Stimulated activated naive CD8-positive, alpha-beta T cell treated with anti-CD3 and anti-CD28 coated beads, Interleukin-15, Interleukin-2, amounts not matched to agents 100 ng/mL and 50 ng/mL, for 24 hours (primary cell): ENCODE measurements at regions not wholly inside any gene's neighbourhood (a gene's known extent, or its start where the extent isn't known, plus 50 kb on each side); places are given as distances from the start of the nearest gene placed in this dataset.

Source experiments
- H3K27ac Mint-ChIP-seq: one replicate; pipeline ENCODE4 v1.8.0; 2021; ENCODE audit warnings: mild to moderate bottlenecking, mixed read lengths
- H3K27me3 Mint-ChIP-seq: one replicate; pipeline ENCODE4 v1.8.0; 2021; ENCODE audit warnings: mixed read lengths
- H3K36me3 Mint-ChIP-seq: one replicate; pipeline ENCODE4 v1.8.0; 2021; ENCODE audit warnings: low read depth, mixed read lengths
- H3K4me1 Mint-ChIP-seq: one replicate; pipeline ENCODE4 v1.8.0; 2021; ENCODE audit warnings: low read depth, mixed read lengths
- H3K4me3 Mint-ChIP-seq: one replicate; pipeline ENCODE4 v1.8.0; 2021; ENCODE audit warnings: mild to moderate bottlenecking, mixed read lengths
- H3K9me3 Mint-ChIP-seq: one replicate; pipeline ENCODE4 v1.8.0; 2021; ENCODE audit warnings: mixed read lengths

- H3K9me3 Mint-ChIP-seq = peaks cover 19% of the 10 kb centered on the region
- H3K36me3 Mint-ChIP-seq = no peaks in the 10 kb centered on the region
- H3K4me1 Mint-ChIP-seq = no peaks in the 10 kb centered on the region
- no peak overlapping the region for H3K27ac Mint-ChIP-seq
- peaks cover 5% of the 10 kb centered on the region for H3K27me3 Mint-ChIP-seq
- no peak overlapping the region for H3K4me3 Mint-ChIP-seq
Observed at GRCh38 chr12:58369576-58369975, 428.2 kb downstream of the ATP23 start.

GRCh38 chr12:58372298-58372697 is 430.9 kb downstream of the ATP23 start:
- no peak overlapping the region for H3K4me3 Mint-ChIP-seq
- H3K27me3 Mint-ChIP-seq = peaks cover 5% of the 10 kb centered on the region
- H3K27ac Mint-ChIP-seq = no peak overlapping the region
- H3K4me1 Mint-ChIP-seq = no peaks in the 10 kb centered on the region
- H3K36me3 Mint-ChIP-seq = no peaks in the 10 kb centered on the region
- peaks cover 19% of the 10 kb centered on the region for H3K9me3 Mint-ChIP-seq

- H3K36me3 Mint-ChIP-seq = no peaks in the 10 kb centered on the region
- H3K9me3 Mint-ChIP-seq = no peaks in the 10 kb centered on the region
- H3K4me1 Mint-ChIP-seq = no peaks in the 10 kb centered on the region
- peaks cover 4% of the 10 kb centered on the region for H3K27me3 Mint-ChIP-seq
- H3K27ac Mint-ChIP-seq = no peak overlapping the region
- H3K4me3 Mint-ChIP-seq = no peak overlapping the region
Observed at GRCh38 chr12:58378028-58378427, 436.7 kb downstream of the ATP23 start.

- no peak overlapping the region for H3K4me3 Mint-ChIP-seq
- no peak overlapping the region for H3K27ac Mint-ChIP-seq
- no peaks in the 10 kb centered on the region for H3K36me3 Mint-ChIP-seq
- H3K4me1 Mint-ChIP-seq = no peaks in the 10 kb centered on the region
- no peaks in the 10 kb centered on the region for H3K9me3 Mint-ChIP-seq
- peaks cover 12% of the 10 kb centered on the region for H3K27me3 Mint-ChIP-seq
Observed at GRCh38 chr12:58381546-58381945, 440.2 kb downstream of the ATP23 start.

GRCh38 chr12:58384196-58384595 is 442.8 kb downstream of the ATP23 start:
- Mint-ChIP-seq H3K4me1 (no peaks in the 10 kb centered on the region), H3K36me3 (no peaks in the 10 kb centered on the region), H3K27ac (no peak overlapping the region), H3K9me3 (no peaks in the 10 kb centered on the region), H3K4me3 (no peak overlapping the region), H3K27me3 (peaks cover 12% of the 10 kb centered on the region)

GRCh38 chr12:58386136-58386535 is 444.8 kb downstream of the ATP23 start:
- H3K27me3 Mint-ChIP-seq = peaks cover 16% of the 10 kb centered on the region
- no peaks in the 10 kb centered on the region for H3K9me3 Mint-ChIP-seq
- H3K4me1 Mint-ChIP-seq = no peaks in the 10 kb centered on the region
- no peaks in the 10 kb centered on the region for H3K36me3 Mint-ChIP-seq
- H3K4me3 Mint-ChIP-seq = no peak overlapping the region
- no peak overlapping the region for H3K27ac Mint-ChIP-seq

GRCh38 chr12:58387199-58387598 is 445.8 kb downstream of the ATP23 start:
- H3K27ac Mint-ChIP-seq = no peak overlapping the region
- H3K4me3 Mint-ChIP-seq = no peak overlapping the region
- H3K9me3 Mint-ChIP-seq = no peaks in the 10 kb centered on the region
- H3K27me3 Mint-ChIP-seq = peaks cover 16% of the 10 kb centered on the region
- no peaks in the 10 kb centered on the region for H3K4me1 Mint-ChIP-seq
- no peaks in the 10 kb centered on the region for H3K36me3 Mint-ChIP-seq

- H3K27ac Mint-ChIP-seq = no peak overlapping the region
- H3K9me3 Mint-ChIP-seq = no peaks in the 10 kb centered on the region
Observed at GRCh38 chr12:58388261-58388660, 446.9 kb downstream of the ATP23 start.

GRCh38 chr12:58393152-58393551 is 451.8 kb downstream of the ATP23 start:
- Mint-ChIP-seq H3K4me1 (no peaks in the 10 kb centered on the region), H3K4me3 (no peak overlapping the region), H3K36me3 (no peaks in the 10 kb centered on the region), H3K27ac (no peak overlapping the region), H3K27me3 (peaks cover 4% of the 10 kb centered on the region), H3K9me3 (no peaks in the 10 kb centered on the region)

More at GRCh38 chr12:58388261-58388660, 446.9 kb downstream of the ATP23 start:
- no peak overlapping the region for H3K4me3 Mint-ChIP-seq
- no peaks in the 10 kb centered on the region for H3K36me3 Mint-ChIP-seq
- peaks cover 12% of the 10 kb centered on the region for H3K27me3 Mint-ChIP-seq
- H3K4me1 Mint-ChIP-seq = no peaks in the 10 kb centered on the region

- Mint-ChIP-seq H3K36me3 (no peaks in the 10 kb centered on the region), H3K4me3 (no peak overlapping the region), H3K9me3 (no peaks in the 10 kb centered on the region), H3K27me3 (peaks cover 4% of the 10 kb centered on the region), H3K27ac (no peak overlapping the region), H3K4me1 (no peaks in the 10 kb centered on the region)
Observed at GRCh38 chr12:58395056-58395455, 453.7 kb downstream of the ATP23 start.

- Mint-ChIP-seq H3K36me3 (no peaks in the 10 kb centered on the region), H3K9me3 (no peaks in the 10 kb centered on the region), H3K4me3 (no peak overlapping the region), H3K27ac (no peak overlapping the region), H3K27me3 (peaks cover 2% of the 10 kb centered on the region), H3K4me1 (no peaks in the 10 kb centered on the region)
Observed at GRCh38 chr12:58395470-58395869, 454.1 kb downstream of the ATP23 start.

GRCh38 chr12:58396239-58396638 is 454.9 kb downstream of the ATP23 start:
- Mint-ChIP-seq H3K4me1 (no peaks in the 10 kb centered on the region), H3K36me3 (no peaks in the 10 kb centered on the region), H3K4me3 (no peak overlapping the region), H3K27ac (no peak overlapping the region), H3K27me3 (no peaks in the 10 kb centered on the region), H3K9me3 (no peaks in the 10 kb centered on the region)

GRCh38 chr12:58405363-58405762 is 464.0 kb downstream of the ATP23 start:
- Mint-ChIP-seq H3K27me3 (peaks cover 3% of the 10 kb centered on the region), H3K36me3 (no peaks in the 10 kb centered on the region), H3K4me1 (no peaks in the 10 kb centered on the region), H3K4me3 (no peak overlapping the region), H3K27ac (no peak overlapping the region), H3K9me3 (no peaks in the 10 kb centered on the region)

- H3K9me3 Mint-ChIP-seq = no peaks in the 10 kb centered on the region
- H3K27me3 Mint-ChIP-seq = peaks cover 15% of the 10 kb centered on the region
- no peak overlapping the region for H3K4me3 Mint-ChIP-seq
- H3K27ac Mint-ChIP-seq = no peak overlapping the region
- no peaks in the 10 kb centered on the region for H3K36me3 Mint-ChIP-seq
- no peaks in the 10 kb centered on the region for H3K4me1 Mint-ChIP-seq
Observed at GRCh38 chr12:58408516-58408915, 467.1 kb downstream of the ATP23 start.

- H3K9me3 Mint-ChIP-seq = no peaks in the 10 kb centered on the region
- H3K4me1 Mint-ChIP-seq = no peaks in the 10 kb centered on the region
- H3K36me3 Mint-ChIP-seq = no peaks in the 10 kb centered on the region
- no peak overlapping the region for H3K4me3 Mint-ChIP-seq
- peaks cover 12% of the 10 kb centered on the region for H3K27me3 Mint-ChIP-seq
- H3K27ac Mint-ChIP-seq = no peak overlapping the region
Observed at GRCh38 chr12:58412461-58413060, 471.2 kb downstream of the ATP23 start.

GRCh38 chr12:58413794-58414193 is 472.4 kb downstream of the ATP23 start:
- peaks cover 16% of the 10 kb centered on the region for H3K27me3 Mint-ChIP-seq
- no peak overlapping the region for H3K27ac Mint-ChIP-seq
- no peaks in the 10 kb centered on the region for H3K36me3 Mint-ChIP-seq
- H3K9me3 Mint-ChIP-seq = no peaks in the 10 kb centered on the region
- H3K4me1 Mint-ChIP-seq = no peaks in the 10 kb centered on the region
- no peak overlapping the region for H3K4me3 Mint-ChIP-seq
